ENCODE measurements at regions not wholly inside any gene's neighbourhood (a gene's known extent, or its start where the extent isn't known, plus 50 kb on each side); places are given as distances from the start of the nearest gene placed in this dataset.

DNA sequence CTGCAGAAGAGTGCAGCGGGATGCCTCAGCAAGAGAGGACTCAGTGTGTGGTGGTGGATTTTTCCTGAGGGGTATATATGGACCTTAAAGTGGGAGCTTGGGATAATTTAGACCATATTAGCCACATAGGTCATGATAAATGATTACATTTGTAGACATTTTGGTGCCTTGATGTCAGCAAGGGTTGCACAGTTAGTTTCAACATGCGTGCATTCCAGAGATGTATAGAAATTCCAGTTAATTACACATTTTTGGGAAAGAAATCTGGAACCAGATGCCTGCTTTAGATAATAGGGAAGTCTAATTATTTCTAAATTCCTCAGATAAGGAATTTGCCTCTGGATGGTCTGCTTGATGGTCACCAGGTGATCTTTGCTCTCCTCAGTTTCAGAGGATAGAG lies 440.6 kb upstream of the PAPPA start:
- DNase-seq = no peak
- in situ Hi-C loops (cut with MboI; ENCODE audit: low pct_unique_long_range_greater_than_20kb, low sequenced_read_pairs) = no loop called here

DNA sequence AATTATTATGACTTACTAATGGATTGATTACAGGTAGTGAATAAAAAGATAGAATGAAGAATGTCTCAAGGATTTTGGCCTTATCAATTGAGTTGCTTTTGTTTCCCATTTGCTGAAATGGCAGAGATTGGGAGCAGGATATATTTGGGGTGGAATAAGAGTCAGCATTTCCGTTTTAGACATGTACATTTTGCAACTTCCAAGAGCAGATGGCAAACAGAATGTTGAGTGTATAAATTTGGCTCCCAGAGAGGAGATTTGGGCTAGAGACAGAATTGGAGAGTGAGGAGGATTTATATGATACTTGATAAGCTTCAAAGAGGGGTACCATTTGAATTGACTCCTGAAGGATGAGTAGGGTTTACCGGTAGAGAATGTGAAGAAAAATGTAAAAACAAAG lies 437.9 kb upstream of the PAPPA start:
- DNase-seq = no peak
- in situ Hi-C loops (cut with MboI; ENCODE audit: low pct_unique_long_range_greater_than_20kb, low sequenced_read_pairs) = no loop called here

DNA sequence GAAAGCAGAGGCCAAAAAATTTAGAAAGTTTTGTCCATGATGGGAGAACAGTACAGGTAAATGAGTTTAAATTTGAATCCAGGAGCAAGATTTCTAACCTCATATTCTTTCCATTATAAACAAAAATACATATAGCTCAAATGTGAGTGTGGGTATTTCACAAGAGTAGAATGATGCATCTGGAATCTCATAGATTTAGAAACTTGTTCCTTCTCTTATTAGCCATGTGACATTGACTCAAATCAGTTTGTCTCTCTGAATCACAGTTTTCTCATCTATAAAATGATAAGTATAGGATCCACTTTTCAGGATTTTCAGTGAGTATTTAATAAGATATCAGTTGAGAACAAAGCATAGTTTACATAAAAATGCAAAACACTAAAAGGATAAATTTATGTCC lies 436.3 kb upstream of the PAPPA start:
- no peak for DNase-seq
- in situ Hi-C loops (cut with MboI; ENCODE audit: low pct_unique_long_range_greater_than_20kb, low sequenced_read_pairs) = no loop called here

DNA sequence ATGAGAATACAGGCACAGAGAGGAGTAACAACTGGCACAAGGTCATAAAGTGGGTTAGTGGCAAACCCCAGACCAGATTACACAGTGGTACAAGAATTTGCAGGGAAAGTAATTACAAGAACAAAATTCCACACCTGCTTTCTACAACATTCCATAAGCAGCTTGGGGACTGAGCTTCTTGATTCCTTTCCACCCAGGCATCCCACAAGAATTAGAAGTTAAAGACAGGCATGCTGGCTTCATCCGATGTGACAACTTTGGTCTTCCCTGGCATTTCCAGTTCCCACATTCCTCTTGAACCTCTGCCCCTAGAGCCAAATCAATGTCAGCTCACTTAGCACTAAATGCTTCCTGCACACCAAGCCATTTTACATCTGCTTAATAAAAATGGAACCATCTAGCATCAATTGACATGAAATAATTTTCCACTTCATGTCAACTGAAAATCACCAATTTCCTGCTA lies 435.8 kb upstream of the PAPPA start:
- DNase-seq = no peak
- in situ Hi-C loops (cut with MboI; ENCODE audit: low pct_unique_long_range_greater_than_20kb, low sequenced_read_pairs) = no loop called here

DNA sequence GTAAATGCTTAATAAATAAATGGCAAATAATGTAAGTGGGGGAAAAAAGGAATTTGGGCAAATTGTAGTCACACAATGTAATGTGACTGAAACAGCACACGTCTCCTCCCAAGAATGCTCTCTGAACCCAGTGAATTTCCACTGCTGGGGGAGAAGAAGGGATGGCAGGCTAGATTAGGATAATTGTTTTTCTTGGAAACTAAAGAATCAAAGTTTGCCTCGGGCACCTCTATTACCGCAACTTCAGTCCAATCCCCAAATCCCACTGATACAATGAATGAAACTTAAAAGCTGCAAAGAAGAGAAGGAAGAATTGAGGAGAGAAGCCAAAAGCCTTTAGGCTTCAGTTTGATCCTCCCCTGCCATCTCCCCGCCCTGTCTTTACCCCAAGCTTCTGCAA lies 423.2 kb upstream of the PAPPA start:
- in situ Hi-C loops (cut with MboI; ENCODE audit: low pct_unique_long_range_greater_than_20kb, low sequenced_read_pairs) = no loop called here
- DNase-seq = no peak

DNA sequence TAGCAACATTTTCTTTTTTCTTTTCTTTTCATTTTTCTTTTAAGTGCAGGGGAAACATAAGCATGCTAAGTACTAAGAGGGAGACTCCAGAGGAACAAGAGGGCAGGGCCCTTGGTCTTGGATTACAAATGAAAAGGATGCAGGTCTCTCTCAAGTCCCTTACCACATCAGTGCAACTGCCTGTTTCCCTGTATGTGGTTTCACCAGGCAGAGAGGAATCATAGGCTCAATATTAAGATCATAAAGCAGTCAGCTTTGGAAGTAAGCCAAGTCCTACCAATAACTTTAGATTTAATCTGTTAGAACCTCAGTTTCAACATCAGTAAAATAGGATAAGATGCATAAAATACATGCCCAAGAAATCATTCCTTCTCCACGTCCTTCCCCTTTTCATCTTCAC lies 422.7 kb upstream of the PAPPA start:
- in situ Hi-C loops (cut with MboI; ENCODE audit: low pct_unique_long_range_greater_than_20kb, low sequenced_read_pairs) = no loop called here
- DNase-seq = no peak

DNA sequence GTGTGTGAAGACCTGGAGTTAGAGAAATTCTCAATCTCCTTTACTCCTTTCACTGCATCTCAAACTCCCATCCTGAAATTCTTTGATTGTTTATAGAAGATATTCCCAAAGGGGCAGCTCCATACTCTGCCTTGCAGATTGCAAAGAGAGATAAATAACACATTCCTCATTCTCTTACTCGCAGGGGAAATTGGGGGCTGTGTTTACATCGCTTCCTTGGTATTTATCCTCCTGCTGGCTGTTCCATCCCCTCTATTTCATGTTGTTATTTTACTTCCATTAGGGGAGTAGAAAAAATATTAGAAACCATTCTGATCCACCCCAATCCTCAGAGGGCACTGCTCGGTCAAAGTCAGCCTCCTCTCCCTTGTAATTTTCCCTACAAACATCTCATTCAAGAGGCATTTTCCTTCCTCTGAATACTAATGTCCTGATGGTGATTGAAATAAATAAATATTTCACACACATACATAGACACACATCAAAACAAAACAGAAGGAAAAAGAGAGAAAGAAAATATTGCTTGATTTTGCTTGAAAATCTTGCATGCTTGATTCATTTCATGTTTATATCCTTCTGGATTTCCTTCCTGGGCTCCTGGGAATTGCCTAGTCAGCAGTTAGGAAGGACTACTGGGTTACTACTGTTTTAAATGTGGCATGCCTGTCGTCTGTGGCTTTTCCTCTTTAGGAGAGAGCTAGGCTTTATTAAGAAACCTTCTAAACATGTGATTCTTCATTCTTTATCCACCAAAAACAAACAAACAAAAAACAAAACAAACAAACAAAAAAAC lies 420.1 kb upstream of the PAPPA start:
- no peak for DNase-seq
- in situ Hi-C loops (cut with MboI; ENCODE audit: low pct_unique_long_range_greater_than_20kb, low sequenced_read_pairs) = no loop called here

DNA sequence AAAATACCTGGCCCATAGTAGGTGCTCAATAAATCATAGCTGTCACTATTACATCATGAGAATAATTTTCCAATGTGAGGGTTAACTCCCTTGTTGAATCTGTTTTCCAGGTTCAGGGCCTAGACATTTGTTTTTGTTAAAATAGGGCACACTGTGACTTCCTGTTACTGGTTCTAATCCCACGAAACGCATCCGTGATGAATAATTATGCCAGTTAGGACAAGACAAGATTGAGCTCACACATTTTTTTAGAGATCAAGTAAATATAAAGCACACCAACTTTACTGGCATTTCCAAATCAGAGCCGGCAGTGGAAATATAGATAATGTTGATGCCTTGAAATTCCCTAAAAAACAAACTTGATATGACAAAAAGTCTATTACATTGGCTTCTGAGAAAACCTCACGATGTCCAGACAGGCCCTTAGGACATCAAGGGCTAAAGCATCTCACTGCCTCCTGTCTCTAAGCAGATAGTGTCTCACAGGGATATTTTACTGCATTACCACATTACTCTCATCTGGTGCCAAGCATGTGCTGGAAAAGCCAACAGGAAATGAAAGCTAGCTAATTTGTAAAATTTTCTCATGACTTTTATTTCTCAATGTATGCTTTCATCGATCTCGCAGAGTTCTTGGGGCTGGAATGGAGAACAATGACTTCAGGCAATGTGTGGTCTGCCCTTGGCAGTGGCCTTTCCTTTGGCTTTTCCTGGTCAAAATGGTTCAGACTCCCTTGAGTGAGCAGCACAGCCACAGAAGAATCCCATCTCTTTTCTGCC lies 414.3 kb upstream of the PAPPA start:
- no peak for DNase-seq
- in situ Hi-C loops (cut with MboI; ENCODE audit: low pct_unique_long_range_greater_than_20kb, low sequenced_read_pairs) = no loop called here

DNA sequence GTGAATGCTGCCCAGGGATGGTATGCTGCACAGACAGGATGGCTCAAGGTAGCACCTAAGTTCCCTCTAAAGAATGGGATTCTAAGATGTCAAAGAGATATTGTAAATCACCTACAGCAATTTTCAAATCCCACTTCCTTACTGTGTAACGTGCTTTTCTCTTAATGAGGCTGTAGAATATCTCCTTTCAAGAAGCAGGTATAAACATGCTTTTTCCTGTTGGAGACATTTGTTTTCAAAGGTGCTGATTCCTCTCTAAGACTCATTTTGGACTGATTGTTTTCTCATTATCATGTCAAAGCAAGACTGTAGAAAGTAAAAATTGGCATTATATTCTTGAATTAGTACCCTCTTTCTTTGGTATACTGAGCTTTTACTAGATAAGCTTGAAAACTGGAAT lies 412.6 kb upstream of the PAPPA start:
- no peak for DNase-seq
- in situ Hi-C loops (cut with MboI; ENCODE audit: low pct_unique_long_range_greater_than_20kb, low sequenced_read_pairs) = no loop called here

DNA sequence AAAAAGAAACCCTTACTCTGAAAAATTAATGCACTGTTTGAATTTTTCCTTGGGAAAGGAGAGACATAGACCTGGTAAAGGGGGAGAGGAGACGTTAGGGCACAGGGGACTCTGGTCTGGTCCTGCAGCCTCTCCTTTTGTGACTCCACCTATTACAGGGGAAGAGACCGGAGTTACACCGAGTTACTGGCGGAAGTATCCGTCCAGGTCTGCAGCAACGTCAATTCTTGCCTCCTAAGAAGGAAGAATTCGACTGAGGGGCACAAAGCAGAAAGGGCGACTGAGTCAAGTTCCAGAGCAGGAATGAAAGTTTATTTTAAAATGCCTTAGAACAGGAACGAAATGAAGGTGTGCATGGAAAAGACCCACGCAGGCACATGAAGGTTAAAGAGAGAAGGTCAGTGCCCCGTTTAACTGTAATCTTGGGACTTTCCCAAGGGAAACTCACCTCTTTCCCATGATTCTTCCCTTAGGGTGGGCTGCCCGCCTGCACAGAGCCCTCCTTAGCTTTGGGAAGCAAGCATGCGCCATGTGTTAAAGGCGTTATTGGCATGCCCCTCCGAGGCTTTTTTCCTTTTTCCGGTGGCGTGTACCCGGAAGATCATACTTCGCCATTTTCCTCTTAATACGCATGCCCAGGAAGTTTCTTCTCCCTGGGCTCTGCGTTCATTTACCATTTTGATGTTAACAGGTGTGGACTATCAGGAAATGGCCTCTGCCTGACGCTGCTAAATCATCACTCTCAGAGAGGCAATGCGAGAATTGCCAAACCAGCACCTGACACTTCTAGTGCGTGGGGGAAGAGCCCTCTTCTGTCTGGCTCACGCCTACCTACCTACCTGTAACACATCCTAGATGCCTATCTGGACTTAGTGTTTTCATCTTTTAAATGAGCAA lies 409.6 kb upstream of the PAPPA start:
- no peak for DNase-seq

DNA sequence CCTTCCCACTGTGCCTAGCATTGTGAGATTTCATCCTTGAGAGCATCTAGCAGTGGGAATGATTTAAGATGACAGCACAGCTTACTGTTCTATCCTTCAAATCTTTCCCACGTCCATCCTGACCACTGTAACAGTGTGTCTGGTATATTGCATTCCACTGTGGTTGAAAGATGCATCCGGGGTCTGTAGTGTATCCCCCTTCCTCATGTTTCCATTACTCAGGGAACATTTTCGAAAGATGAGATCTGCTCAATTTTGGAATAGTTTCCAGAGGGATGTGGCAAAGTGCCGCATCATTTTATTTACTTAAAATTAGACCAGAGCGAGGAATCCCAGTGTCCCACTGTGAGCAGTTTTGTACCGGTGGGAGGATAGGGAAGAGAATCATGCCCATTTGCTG lies 407.1 kb upstream of the PAPPA start:
- no peak for DNase-seq
- in situ Hi-C loops (cut with MboI; ENCODE audit: low pct_unique_long_range_greater_than_20kb, low sequenced_read_pairs) = no loop called here

More for the DNA sequence above, 409.6 kb upstream of the PAPPA start:
- in situ Hi-C loops (cut with MboI; ENCODE audit: low pct_unique_long_range_greater_than_20kb, low sequenced_read_pairs) = no loop called here

DNA sequence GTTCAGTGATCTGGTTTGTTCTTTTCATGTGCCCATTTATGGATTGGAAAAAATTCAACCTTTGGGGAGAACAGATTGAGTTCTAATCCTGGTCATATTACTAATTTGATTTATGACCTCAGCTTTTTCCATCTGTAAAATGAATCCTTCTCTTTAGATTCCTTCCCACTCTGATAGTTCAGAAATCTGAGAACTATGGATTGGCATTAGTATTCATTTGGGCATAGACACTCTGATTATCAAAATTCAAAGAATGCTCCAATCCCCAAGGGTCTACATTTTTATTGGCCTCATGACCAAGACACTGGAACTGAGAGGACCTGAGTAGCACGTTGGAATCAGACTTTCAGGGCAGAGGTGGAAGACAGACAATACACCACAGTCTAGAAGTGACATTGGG lies 405.9 kb upstream of the PAPPA start:
- in situ Hi-C loops (cut with MboI; ENCODE audit: low pct_unique_long_range_greater_than_20kb, low sequenced_read_pairs) = no loop called here
- DNase-seq = no peak

DNA sequence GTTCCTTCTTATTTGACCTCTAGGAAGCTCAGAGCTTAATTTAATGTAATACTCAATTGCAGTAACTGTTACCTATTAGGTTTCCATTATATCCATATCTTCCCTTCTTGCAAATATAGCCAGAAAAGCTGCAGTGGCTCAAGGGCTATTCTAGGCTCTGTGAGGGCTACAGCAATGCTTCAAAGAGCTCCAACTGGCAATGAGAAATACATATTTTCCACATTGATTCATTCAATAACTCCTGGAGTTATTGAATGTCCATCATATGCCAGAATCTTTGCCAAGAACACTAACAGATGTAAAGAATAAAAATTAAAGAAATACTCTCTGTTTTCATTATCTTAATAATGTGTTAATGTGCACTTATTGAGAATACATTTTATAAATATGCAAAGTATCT lies 396.9 kb upstream of the PAPPA start:
- no peak for DNase-seq
- in situ Hi-C loops (cut with MboI; ENCODE audit: low pct_unique_long_range_greater_than_20kb, low sequenced_read_pairs) = no loop called here

DNA sequence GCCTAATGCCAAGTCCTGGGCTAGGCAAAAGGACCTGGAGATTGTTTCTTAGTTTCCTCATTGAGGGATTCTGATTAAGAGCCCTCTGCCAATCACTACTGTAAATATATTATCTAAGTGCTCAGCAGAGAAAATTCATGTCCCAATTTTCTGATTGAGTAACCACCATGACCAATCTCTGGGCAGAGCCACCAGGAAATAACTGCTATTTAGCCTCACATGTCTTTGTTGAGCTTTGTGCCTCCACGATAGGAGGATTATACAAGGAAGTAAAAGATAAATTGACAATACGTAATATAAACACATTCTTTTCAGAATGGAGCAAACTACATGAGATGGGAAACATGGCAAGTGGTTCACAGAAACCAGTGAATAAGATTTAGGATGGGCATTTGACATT lies 396.1 kb upstream of the PAPPA start:
- DNase-seq = no peak
- in situ Hi-C loops (cut with MboI; ENCODE audit: low pct_unique_long_range_greater_than_20kb, low sequenced_read_pairs) = no loop called here

DNA sequence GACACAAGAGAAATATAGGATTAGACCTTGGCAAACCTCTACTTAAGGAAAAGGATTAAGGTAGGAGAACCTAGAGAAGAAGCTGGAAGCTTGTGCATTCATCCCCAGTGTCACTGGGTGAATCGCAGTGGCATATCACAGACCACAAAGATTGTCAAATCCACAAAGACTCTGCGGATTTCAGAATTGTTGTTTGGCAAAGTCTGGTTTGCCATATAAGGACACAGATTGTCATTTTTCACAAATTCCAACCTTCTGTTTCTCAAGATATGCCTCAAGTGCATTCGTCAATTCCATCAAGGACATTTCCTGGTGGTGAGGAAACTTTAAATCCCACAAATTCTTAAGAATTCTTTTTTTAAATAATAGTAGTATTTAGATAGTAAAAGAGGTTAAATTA lies 395.1 kb upstream of the PAPPA start:
- in situ Hi-C loops (cut with MboI; ENCODE audit: low pct_unique_long_range_greater_than_20kb, low sequenced_read_pairs) = no loop called here
- no peak for DNase-seq

DNA sequence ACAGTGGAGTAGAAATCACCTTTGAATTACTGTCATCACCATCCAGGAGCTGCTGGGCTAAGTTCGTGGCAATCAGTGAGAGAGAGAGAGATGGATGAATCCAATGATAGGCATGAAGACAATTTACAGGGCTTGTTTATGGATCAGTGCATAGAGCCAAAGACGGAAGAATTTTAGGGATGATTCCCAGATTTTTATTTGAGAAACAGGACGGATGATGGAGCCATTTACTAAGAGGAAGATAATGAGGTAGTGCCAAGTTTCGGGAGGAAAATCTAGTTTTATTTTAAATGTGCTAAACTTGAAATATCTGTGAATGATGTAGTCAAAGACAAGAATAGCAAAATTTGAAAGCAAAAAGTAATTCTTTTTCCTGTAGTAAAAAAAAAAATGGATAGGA lies 394.2 kb upstream of the PAPPA start:
- DNase-seq = no peak
- in situ Hi-C loops (cut with MboI; ENCODE audit: low pct_unique_long_range_greater_than_20kb, low sequenced_read_pairs) = no loop called here

DNA sequence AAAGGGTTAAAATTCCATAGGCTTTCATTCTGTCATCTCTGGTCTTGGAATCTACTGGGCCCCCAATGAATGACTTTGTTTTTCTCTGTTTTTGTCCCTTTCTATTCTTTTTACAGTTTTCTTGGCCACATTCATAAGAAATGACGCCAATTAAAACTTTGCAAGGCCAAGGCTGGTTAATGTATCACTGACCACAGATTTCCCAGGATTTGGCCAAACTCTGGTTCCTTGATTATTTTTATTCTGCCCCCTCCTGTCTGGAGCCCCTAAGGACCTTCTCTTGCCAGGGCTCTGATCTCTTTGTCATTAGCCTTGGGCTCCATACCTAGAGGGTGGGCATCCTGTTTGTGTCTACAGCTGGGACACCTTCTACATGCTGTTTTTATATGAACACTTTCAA lies 388.9 kb upstream of the PAPPA start:
- in situ Hi-C loops (cut with MboI; ENCODE audit: low pct_unique_long_range_greater_than_20kb, low sequenced_read_pairs) = no loop called here
- no peak for DNase-seq

DNA sequence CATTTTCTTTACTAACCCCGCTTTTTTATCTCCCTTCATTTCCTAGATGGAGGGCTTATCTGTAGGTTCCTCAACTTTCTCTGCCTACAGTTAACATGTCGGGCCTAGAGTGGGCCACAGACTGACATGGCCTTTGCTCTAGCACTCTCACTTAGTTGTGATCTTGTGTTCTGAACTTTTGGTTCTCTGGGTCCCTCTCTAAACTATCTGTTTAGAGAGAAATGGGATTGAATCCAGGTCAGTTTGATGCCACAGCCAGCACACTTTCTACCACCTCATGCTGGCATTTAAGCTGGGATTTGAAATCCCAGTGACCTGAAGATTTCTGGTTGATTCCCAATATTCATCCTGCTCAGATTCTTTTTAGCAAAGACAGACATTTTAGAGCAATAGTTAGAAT lies 388.5 kb upstream of the PAPPA start:
- in situ Hi-C loops (cut with MboI; ENCODE audit: low pct_unique_long_range_greater_than_20kb, low sequenced_read_pairs) = no loop called here
- DNase-seq = no peak

DNA sequence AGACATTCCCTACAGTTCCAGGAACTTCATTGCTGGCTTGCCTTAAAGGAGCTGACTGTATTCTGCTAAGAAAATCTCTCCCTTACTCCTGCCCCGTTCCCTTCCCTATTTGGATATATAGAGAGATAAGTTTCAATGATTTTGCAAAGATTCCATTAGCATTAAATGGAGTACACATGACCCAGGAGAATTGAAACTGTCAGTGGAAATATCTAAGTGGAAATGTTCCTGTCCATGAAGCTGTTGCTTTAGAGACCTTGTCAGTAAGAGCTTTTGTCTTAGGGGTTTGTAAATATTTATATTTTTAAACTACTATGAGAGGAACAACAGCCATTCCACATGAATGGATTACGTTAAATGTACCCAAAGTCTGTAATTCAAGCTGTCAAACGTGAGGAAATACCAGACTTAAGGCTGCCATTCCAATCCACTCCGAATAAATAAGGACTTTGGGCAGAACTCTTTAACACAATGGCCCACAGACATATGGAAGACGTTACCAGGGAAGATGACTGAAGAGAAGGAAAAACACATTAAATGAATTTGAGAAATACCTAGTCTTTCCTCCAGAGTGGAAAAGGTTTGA lies 387.1 kb upstream of the PAPPA start:
- in situ Hi-C loops (cut with MboI; ENCODE audit: low pct_unique_long_range_greater_than_20kb, low sequenced_read_pairs) = no loop called here

More for the DNA sequence above, 387.1 kb upstream of the PAPPA start:
- DNase-seq = no peak
